Adrenal gland (tissue), 9 donors: ENCODE measurements at regions not wholly inside any gene's neighbourhood (a gene's known extent, or its start where the extent isn't known, plus 50 kb on each side); places are given as distances from the start of the nearest gene placed in this dataset.
A peak's percentile ranks its signal among the peaks of the same experiment; 100 is the strongest.
"Not testable (repeated sequence)": the region's sequence is repeated elsewhere in the genome, so short reads cannot be mapped to it uniquely, and the experiment has no call there.

Source experiments
- DNase-seq, 7 donors: peaks; one replicate each; pipeline ENCODE4 v3.0.0-alpha.2; 2019 to 2020
- H3K27ac ChIP-seq, 5 donors: fragments of 200-600 bp; sonication (generic) in 4 of 5; 1 replicate in 3 of 5; 2 replicates in 2 of 5; pipeline versions ENCODE4 v1.5.1 to v1.8.0; 2016 to 2020; ENCODE audit warnings: mild to moderate bottlenecking in 1 of 5
- H3K27me3 ChIP-seq: fragments of 200-600 bp; 2 replicates; pipeline ENCODE4 v1.8.0; 2021
- H3K36me3 ChIP-seq, 2 donors: fragments of 200-600 bp; replicated peaks in 1 of 2; 1 replicate in 1 of 2; 2 replicates in 1 of 2; pipeline versions ENCODE4 v1.5.1 to v1.8.0; 2018 to 2022
- H3K4me1 ChIP-seq, 2 donors: fragments of 200-600 bp; replicated peaks in 1 of 2; 1 replicate in 1 of 2; 2 replicates in 1 of 2; pipeline versions ENCODE4 v1.5.1 to v1.8.0; 2018 to 2021
- H3K4me3 ChIP-seq, 4 donors: fragments of 200-600 bp; sonication (generic) in 3 of 4; one replicate each; pipeline ENCODE4 v1.5.1; 2016 to 2018
- H3K9me3 ChIP-seq, 3 donors: fragments of 200-600 bp; sonication (generic) in 1 of 3; replicated peaks in 1 of 3; 1 replicate in 2 of 3; 2 replicates in 1 of 3; pipeline versions ENCODE4 v1.5.1 to v1.8.0; 2016 to 2021
- CTCF ChIP-seq, 6 experiments: fragments of 450-650 bp in 4 of 6; fragments of 200-600 bp in 2 of 6; sonication (generic) in 1 of 6; IDR thresholded peaks; 1 replicate in 5 of 6; 2 replicates in 1 of 6; pipeline versions ENCODE4 v1.5.1 to v1.8.0; 2016 to 2021; ENCODE audit warnings: antibody characterized with exemption in 6 of 6, mild to moderate bottlenecking in 2 of 6, moderate library complexity in 1 of 6
- POLR2A ChIP-seq, 2 donors: fragments of 450-650 bp; IDR thresholded peaks; one replicate each; pipeline ENCODE4 v1.6.1; 2017; ENCODE audit warnings: antibody characterized with exemption in 2 of 2, mild to moderate bottlenecking in 2 of 2, moderate library complexity in 1 of 2
- WGBS, 4 donors: extraction: QIAGEN DNeasy Blood & Tissue Kit in 2 of 4; methylation state at CpG; one replicate each; pipeline versions ENCODE4 v1.1.5 to v1.1.7; 2013 to 2017; 5-methylcytosine and 5-hydroxymethylcytosine counted together
- intact Hi-C, 2 donors: fragments of 100-400 bp; cut with DNase I; formaldehyde crosslinking; loops; one replicate each; pipeline versions ENCODE4 v1.14.1 to v1.15.0; 2022 to 2023
- donor health status: healthy with polysubstance abuse.
- donor health status: Bipolar disorder and iron deficiency.
- donor health status: DM: yes; HTN: yes; CAD: no.
- donor health status: DM: no; HTN: no; CAD: no.
- donor health status: DM: no; HTN: no; CAD: no.

- no peak overlapping the region for H3K4me3 ChIP-seq
- TF ChIP-seq CTCF (IDR thresholded peaks at IDR 0.05) (no peak), POLR2A (IDR thresholded peaks at IDR 0.05) (no peak)
- H3K36me3 ChIP-seq, result no peaks in the 10 kb centered on the region
- 38 to 53% (median 43%) methylated on average over 4 to 7 of the region's 7 CpGs for WGBS, 4 donors
- H3K4me1 ChIP-seq, result no peaks in the 10 kb centered on the region
- H3K9me3 ChIP-seq, result no peaks in the 10 kb centered on the region
- intact Hi-C loops, result no loop called here
- no peak overlapping the region for H3K27ac ChIP-seq
- no peaks in the 10 kb centered on the region for H3K27me3 ChIP-seq
- DNase-seq, result no peak
Observed at GRCh38 chr3:10645800-10646199, 140.4 kb upstream of the ATP2B2 start.

GRCh38 chr3:10646531-10647335, 141.3 kb upstream of the ATP2B2 start:
- intact Hi-C loops, result no loop called here
- peak in 1 of 7 donors; percentile 10 for DNase-seq
- H3K9me3 ChIP-seq, result no peaks in the 10 kb centered on the region
- TF ChIP-seq CTCF (IDR thresholded peaks at IDR 0.05) (no peak), POLR2A (IDR thresholded peaks at IDR 0.05) (no peak)
- H3K36me3 ChIP-seq, result no peaks in the 10 kb centered on the region
- no peaks in the 10 kb centered on the region for H3K27me3 ChIP-seq
- H3K27ac ChIP-seq, result no peak overlapping the region
- H3K4me3 ChIP-seq, result no peak overlapping the region
- WGBS, 4 donors, result 51 to 63% (median 58%) methylated on average over 9 of the region's 9 CpGs
- H3K4me1 ChIP-seq, result no peaks in the 10 kb centered on the region

- intact Hi-C loops, result no loop called here
- no peak for DNase-seq
- TF ChIP-seq CTCF (IDR thresholded peaks at IDR 0.05), result no peak
- no peak for TF ChIP-seq POLR2A (IDR thresholded peaks at IDR 0.05)
- Histone ChIP-seq H3K9me3 (no peaks in the 10 kb centered on the region), H3K27me3 (no peaks in the 10 kb centered on the region), H3K27ac (no peak overlapping the region), H3K36me3 (no peaks in the 10 kb centered on the region), H3K4me3 (no peak overlapping the region), H3K4me1 (no peaks in the 10 kb centered on the region)
- 83 to 90% (median 88%) methylated on average over 5 of the region's 5 CpGs for WGBS, 4 donors
Observed at GRCh38 chr3:10647376-10647775, 142.0 kb upstream of the ATP2B2 start.

- no peaks in the 10 kb centered on the region for H3K27me3 ChIP-seq
- TF ChIP-seq CTCF (IDR thresholded peaks at IDR 0.05) (no peak), POLR2A (IDR thresholded peaks at IDR 0.05) (no peak)
- H3K4me1 ChIP-seq, result no peaks in the 10 kb centered on the region
- WGBS, 4 donors, result 57 to 70% (median 65%) methylated on average over 4 of the region's 4 CpGs
- no peak for DNase-seq
- H3K27ac ChIP-seq, result no peak overlapping the region
- H3K36me3 ChIP-seq, result no peaks in the 10 kb centered on the region
- no peaks in the 10 kb centered on the region for H3K9me3 ChIP-seq
- H3K4me3 ChIP-seq, result no peak overlapping the region
- intact Hi-C loops, result no loop called here
Observed at GRCh38 chr3:10648181-10648580, 142.8 kb upstream of the ATP2B2 start.

- DNase-seq, H3K27me3 ChIP-seq, H3K9me3 ChIP-seq, H3K36me3 ChIP-seq, H3K27ac ChIP-seq, H3K4me1 ChIP-seq, H3K4me3 ChIP-seq, intact Hi-C loops: not testable (repeated sequence)
- WGBS, 4 donors, result 0 to 71% (median 51%) methylated on average over 1 of the region's 1 CpG
Observed at GRCh38 chr3:10649463-10649862, 144.1 kb upstream of the ATP2B2 start.
